ENCODE measurements at regions not wholly inside any gene's neighbourhood (a gene's known extent, or its start where the extent isn't known, plus 50 kb on each side); places are given as distances from the start of the nearest gene placed in this dataset.
"Not testable (repeated sequence)": the region's sequence is repeated elsewhere in the genome, so short reads cannot be mapped to it uniquely, and the experiment has no call there.

GRCh38 chr4:11060637-11061036, 368.1 kb downstream of the HS3ST1 start:
- DNase-seq (ENCODE audit: extremely low read depth in 1 of 4, low spot score in 3 of 4); H3K4me2 ChIP-seq (ENCODE audit: insufficient read depth, low read length); H3K36me3 ChIP-seq (ENCODE audit: control insufficient read depth, insufficient read depth, low read length); POLR2A ChIA-PET; H3K27ac ChIP-seq (ENCODE audit: extremely low read depth, low read depth, low read length); H3K27me3 ChIP-seq (ENCODE audit: control insufficient read depth in 2 of 2, insufficient read depth in 2 of 2, low read length in 2 of 2); H3K9ac ChIP-seq (ENCODE audit: insufficient read depth in 1 of 2, low read depth in 2 of 2, low read length in 2 of 2); H3K4me1 ChIP-seq (replicated peaks in 1 of 2; ENCODE audit: control insufficient read depth in 2 of 2, insufficient read depth in 2 of 2, low read length in 2 of 2); H2AFZ ChIP-seq (ENCODE audit: low read depth, low read length); H3K79me2 ChIP-seq (ENCODE audit: control insufficient read depth, insufficient read depth, low read length); H4K20me1 ChIP-seq (replicated peaks; ENCODE audit: control insufficient read depth, insufficient read depth, low read length); in situ Hi-C loops (cut with MboI); H3K4me3 ChIP-seq; H3K9me3 ChIP-seq (replicated peaks; ENCODE audit: control insufficient read depth, insufficient read depth, low read depth, low read length); intact Hi-C loops (cut with micrococcal nuclease); ATAC-seq; BruUV-seq (replicated peaks); FAIRE-seq; H3K9me1 ChIP-seq (ENCODE audit: control insufficient read depth, insufficient read depth, low read length): not testable (repeated sequence)
- 17% methylated on average over 1 of the region's 3 CpGs for WGBS (ENCODE audit: insufficient coverage, low coverage, missing lambda C conversion rate)
- CTCF ChIA-PET (ENCODE audit: low intra/inter-chr PET ratio): interaction anchor here (0.6 kb wide), 1 partner anchor 22 kb away, joined by 3 read pairs; no protein-coding TSS in a partner anchor

GRCh38 chr4:11054937-11055336, 370.4 kb upstream of the CLNK start:
- H3K4me3 ChIP-seq; H3K79me2 ChIP-seq (ENCODE audit: control insufficient read depth, insufficient read depth, low read length); H3K4me2 ChIP-seq (ENCODE audit: insufficient read depth, low read length); POLR2A ChIA-PET; H4K20me1 ChIP-seq (replicated peaks; ENCODE audit: control insufficient read depth, insufficient read depth, low read length); DNase-seq (ENCODE audit: extremely low read depth in 1 of 4, low spot score in 3 of 4); FAIRE-seq; H3K36me3 ChIP-seq (ENCODE audit: control insufficient read depth, insufficient read depth, low read length); intact Hi-C loops (cut with micrococcal nuclease); H2AFZ ChIP-seq (ENCODE audit: low read depth, low read length); H3K27ac ChIP-seq (ENCODE audit: extremely low read depth, low read depth, low read length); BruUV-seq (replicated peaks); CTCF ChIA-PET (ENCODE audit: low intra/inter-chr PET ratio); H3K9ac ChIP-seq (ENCODE audit: insufficient read depth in 1 of 2, low read depth in 2 of 2, low read length in 2 of 2); H3K9me1 ChIP-seq (ENCODE audit: control insufficient read depth, insufficient read depth, low read length); H3K9me3 ChIP-seq (replicated peaks; ENCODE audit: control insufficient read depth, insufficient read depth, low read depth, low read length); H3K27me3 ChIP-seq (ENCODE audit: control insufficient read depth in 2 of 2, insufficient read depth in 2 of 2, low read length in 2 of 2); H3K4me1 ChIP-seq (replicated peaks in 1 of 2; ENCODE audit: control insufficient read depth in 2 of 2, insufficient read depth in 2 of 2, low read length in 2 of 2); in situ Hi-C loops (cut with MboI); ATAC-seq: not testable (repeated sequence)
- WGBS (ENCODE audit: insufficient coverage, low coverage, missing lambda C conversion rate): 0% methylated on average over 6 of the region's 7 CpGs
